HS-5 (cell line): ENCODE measurements at regions not wholly inside any gene's neighbourhood (a gene's known extent, or its start where the extent isn't known, plus 50 kb on each side); places are given as distances from the start of the nearest gene placed in this dataset.
"Not testable (repeated sequence)": the region's sequence is repeated elsewhere in the genome, so short reads cannot be mapped to it uniquely, and the experiment has no call there.

Experiments
- DNase-seq: peaks from one replicate; pipeline ENCODE4 v3.0.0-alpha.2; 2012; ENCODE audit warnings: low read depth

- no peak for DNase-seq
These were observed 97.6 kb upstream of the ANXA1 start for GRCh38 chr9:73054091-73054490.

- no peak for DNase-seq
These were observed 98.1 kb upstream of the ANXA1 start for GRCh38 chr9:73053543-73053942.

- no peak for DNase-seq
These were observed 98.2 kb upstream of the ALDH1A1 start for GRCh38 chr9:73050887-73051550.

DNA sequence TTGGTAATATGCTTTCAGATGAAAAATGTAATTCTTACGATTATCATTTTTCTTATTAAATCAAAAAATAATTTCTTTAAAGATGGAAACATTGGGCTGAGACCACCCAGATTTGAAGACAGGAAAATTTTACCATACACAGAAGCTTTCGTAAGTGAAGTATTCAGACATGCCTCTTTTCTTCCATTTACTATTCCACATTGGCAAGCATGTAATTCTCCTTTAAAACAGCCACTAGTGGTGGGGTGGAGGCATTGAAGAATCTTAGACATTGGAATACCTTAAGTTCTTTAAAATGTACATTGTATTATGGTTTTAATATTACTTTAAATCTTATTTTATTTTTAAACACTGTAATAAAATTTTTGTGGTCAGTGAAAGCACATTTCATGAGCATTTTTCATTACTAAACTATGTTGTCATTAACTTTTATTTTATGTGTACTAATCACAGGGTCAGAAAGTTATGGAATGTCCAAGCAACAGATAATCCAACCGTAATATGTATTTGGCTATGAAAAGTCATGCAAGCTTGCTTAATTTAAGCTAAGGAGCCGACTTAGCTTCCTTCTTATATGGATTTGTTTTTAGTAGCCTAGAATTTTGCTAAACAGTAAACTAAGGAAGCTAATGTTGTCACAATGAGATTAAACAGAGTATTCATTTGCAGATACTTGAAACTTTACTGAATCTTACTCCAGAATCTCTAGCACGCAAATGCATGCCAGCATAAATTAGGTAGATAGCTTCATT, 97.4 kb upstream of the ALDH1A1 start:
- peak; percentile 19 for DNase-seq

DNA sequence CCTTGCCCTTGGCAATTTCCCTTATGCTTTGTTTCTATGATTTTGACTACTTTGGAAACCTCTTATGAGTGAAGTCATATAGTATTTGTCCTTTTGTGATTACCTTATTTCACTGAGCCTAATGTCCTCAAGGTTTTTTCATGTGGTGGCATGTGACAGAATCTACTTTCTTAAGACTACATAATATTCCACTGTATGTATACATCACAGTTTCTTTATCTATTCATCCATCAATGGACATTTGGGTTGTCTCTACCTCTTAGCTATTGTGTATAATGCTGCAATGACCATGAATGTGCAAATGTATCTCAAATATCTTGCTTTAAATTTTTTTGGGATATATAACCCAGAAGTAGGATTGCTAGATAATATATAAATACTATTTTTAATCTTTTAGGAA, 96.4 kb upstream of the ALDH1A1 start:
- no peak for DNase-seq

GRCh38 chr9:73046769-73047168, 93.9 kb upstream of the ALDH1A1 start:
- no peak for DNase-seq

DNA sequence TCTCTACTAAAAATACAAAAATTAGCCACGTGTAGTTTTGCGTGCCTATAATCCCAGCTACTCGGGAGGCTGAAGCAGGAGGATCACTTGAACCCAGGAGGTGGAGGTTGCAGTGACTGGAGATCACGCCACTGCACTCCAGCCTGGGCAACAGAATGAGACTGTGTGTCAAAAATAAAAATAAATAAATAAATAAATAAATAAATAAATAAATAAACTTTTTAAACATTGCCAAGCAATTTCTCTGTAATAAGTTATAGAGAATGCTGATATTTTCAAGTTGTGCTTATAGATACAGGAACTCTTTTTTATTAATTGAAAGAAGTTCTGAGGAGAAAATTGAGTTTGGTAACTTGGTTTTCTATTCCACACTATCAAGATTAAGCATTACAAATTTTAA, 91.9 kb upstream of the ALDH1A1 start:
- not testable (repeated sequence) for DNase-seq

DNA sequence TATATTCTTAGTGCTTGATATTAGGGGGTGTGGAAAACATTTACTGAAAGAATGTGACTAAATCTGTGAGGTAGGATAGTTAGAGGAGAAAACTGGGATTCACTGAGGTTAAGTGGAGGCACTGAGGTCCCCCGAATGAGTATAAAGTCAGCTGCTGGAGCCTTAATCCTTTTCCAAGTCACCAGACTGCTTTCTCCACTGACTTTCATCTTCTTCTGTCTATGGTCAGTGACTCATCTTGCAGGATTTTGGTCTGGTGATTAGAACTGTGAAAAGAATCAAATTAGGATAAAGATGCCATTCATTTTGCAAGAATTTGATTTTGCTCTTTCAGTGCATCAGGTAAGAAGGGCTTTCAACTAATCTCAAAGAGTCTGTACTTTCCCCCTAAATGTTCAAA, 89.3 kb upstream of the ALDH1A1 start:
- DNase-seq: peak; percentile 22

GRCh38 chr9:73039271-73040263, 86.7 kb upstream of the ALDH1A1 start:
- DNase-seq: no peak

- no peak for DNase-seq
These were observed 85.8 kb upstream of the ALDH1A1 start for GRCh38 chr9:73038613-73039012.

DNA sequence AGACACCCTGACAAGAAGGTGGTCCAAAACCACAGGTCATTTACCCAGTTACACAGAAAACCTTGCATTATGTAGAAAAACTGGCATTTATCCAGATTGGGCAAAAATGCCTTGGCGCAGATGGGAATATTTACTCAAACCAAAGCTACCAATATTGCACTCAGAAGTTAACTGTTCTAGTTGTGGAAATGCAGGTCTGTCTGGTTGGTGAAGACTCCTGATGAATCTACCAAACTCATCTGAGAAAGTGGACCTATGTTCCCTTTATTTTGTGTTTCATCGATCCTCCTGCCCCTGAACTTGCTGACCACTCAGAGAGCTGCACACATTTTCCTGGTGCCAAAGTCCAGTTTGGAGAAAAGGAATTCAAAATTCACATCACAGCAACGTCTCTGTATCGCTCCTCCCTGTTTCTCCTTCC, 85.2 kb upstream of the ALDH1A1 start:
- DNase-seq: no peak

DNA sequence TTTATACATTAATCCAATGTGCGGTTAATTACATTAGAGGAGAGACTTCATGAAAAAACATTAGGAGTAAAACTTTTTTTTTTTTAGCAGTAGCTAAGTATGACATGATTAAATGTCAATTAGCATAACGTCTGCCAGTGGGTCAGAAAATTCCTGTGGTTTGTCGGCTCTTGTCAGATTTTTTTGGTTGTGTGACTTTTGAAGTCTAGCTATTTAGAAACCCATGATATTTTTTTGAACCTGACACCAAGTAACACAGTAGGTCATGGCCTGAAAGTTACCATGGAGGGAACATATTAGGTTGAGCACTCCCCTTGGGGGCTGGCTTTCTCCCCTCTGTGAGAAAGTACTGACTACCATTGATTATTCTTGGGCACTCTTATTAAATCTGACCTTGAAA, 84.8 kb upstream of the ALDH1A1 start:
- DNase-seq: no peak

- no peak for DNase-seq
These were observed 82.1 kb upstream of the ALDH1A1 start for GRCh38 chr9:73034962-73035361.

- DNase-seq: no peak
These were observed 78.5 kb upstream of the ALDH1A1 start for GRCh38 chr9:73031350-73031749.

DNA sequence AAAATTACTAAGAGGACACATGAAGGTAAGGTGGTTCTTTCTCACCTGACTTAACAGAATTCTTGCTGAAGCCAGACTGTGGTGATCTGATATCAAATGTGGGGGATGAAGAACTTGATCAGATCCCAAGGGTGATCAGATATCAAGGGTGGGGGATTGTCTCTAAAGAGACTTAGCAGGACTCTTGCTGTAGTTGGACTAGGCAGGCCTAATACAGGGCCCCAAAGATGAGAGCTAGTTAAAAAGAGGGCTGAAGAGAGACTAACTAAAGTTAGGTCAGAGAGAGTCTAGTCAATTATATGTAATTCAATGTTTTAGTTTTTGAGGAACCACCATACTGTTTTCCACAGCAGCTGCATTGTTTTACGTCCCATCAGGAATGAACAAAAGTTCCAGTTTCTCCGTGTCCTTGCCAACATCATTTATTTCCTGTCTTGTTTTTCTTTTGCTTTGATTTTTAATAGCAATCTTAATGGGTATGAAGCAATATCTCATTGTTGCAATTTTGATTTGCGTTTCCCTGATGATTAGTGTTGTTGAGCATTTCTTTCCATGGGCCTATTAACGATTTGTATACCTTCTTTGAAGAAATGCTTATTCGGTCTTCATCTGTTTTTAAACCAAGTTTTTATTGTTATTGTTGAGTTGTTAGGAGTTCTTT, 77.6 kb upstream of the ALDH1A1 start:
- no peak for DNase-seq

GRCh38 chr9:73029346-73029745, 76.5 kb upstream of the ALDH1A1 start:
- DNase-seq: no peak

GRCh38 chr9:73026375-73026774, 73.5 kb upstream of the ALDH1A1 start:
- no peak for DNase-seq

DNA sequence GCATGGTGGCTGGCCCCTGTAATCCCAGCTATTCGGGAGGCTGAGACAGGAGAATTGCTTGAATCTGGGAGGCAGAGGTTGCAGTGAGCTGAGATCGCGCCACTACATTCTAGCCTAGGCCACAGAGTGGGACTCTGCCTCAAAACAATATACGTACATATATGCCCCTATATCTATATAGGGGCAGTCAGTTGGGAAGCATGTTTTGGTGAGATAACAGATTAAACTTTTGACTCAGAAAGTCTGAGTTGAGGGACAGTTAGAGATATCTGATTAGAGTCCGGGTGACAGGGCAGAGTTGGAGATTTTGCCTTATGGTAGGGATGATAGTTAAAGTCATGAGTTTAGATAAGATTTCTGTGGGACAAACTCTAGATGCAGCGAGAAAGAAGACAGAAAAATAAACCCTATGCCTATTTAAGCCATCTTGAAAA, 71.8 kb upstream of the ALDH1A1 start:
- no peak for DNase-seq

DNA sequence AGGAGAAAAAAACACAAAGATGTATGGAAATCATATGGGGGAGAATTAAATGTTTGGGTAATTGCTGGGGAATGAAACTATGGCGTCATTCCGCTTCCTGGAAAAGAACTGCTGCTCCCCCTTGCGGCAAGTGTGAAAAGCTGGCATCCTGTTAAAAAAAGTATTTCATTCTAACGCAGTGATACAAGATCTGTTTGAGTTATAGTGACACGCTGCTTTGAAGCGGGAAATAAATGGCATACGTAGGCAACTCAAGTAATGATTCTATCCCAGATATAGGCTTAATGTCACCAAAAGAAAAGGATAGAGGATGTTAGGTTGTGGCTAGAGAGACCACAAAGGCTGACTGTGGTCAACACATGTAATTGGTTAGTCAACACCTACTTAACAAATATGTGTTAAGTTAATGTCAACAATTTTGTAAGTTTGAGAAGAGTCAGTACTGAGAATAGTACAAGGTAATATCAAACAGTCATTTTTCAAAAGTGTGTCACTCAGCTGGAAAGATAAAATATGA, 70.2 kb upstream of the ALDH1A1 start:
- DNase-seq: peak; percentile 56

- no peak for DNase-seq
These were observed 69.5 kb upstream of the ALDH1A1 start for GRCh38 chr9:73022353-73022752.

DNA sequence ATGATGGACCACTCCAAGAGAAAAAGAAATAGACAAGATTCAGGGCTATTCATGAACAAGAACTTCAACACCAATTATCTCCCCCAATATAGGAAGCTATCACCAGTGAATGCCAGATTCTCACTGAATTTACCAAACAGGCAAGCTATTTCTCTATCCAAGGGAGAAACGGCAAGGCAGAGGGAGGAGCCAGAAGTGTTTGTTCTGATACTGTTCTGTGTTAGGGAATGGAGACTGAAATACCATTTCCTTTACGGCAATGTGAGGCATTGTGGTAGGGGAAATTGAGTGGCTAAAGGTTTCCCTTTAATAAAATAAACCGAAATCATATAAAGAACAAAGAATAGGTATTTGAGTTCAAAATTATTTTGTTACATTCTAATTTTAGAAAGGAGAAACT, 68.0 kb upstream of the ALDH1A1 start:
- no peak for DNase-seq

GRCh38 chr9:73014011-73014410, 61.2 kb upstream of the ALDH1A1 start:
- no peak for DNase-seq
